ENCODE measurements at regions not wholly inside any gene's neighbourhood (a gene's known extent, or its start where the extent isn't known, plus 50 kb on each side); places are given as distances from the start of the nearest gene placed in this dataset.

DNA sequence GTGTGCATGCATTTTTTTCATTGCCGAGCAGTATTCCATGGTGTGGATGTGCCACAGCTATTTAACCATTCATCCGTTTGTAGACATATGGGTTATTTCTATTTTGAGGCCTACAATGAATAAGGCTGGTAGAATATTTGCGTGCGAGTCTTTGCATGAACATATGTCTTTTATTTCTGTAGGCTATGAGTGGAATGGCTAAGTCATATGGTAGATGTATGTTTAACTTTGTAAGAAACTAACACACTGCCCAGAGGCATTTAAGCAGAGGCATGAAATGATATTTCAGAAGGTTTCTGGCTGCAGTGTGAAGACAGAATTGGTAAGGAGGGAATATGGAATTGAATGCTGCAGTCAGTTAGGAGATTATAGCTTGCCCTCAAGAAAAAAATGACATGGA, 457.4 kb upstream of the CDH4 start:
- Histone ChIP-seq H3K14ac (ENCODE audit: low read length) (no peak overlapping the region), H3K23ac (ENCODE audit: low read depth, low read length, poor library complexity) (no peak overlapping the region), H3K4ac (ENCODE audit: low read length) (no peak overlapping the region), H4K91ac (ENCODE audit: low read depth, low read length, poor library complexity) (no peak overlapping the region), H3K9ac (ENCODE audit: low read depth, low read length, poor library complexity) (no peak overlapping the region), H3K36me3 (replicated peaks in 1 of 2; ENCODE audit: control insufficient read depth in 2 of 2, insufficient read depth in 2 of 2, low read length in 2 of 2) (no peaks in the 10 kb centered on the region), H3K27me3 (ENCODE audit: control insufficient read depth in 3 of 3, insufficient read depth in 3 of 3, low read depth in 1 of 3, low read length in 3 of 3) (peaks cover 0 to 2% (median 0%) of the 10 kb centered on the region in 3 experiments), H2BK120ac (ENCODE audit: low read depth, low read length) (no peak overlapping the region), H3K4me2 (ENCODE audit: insufficient read depth, low read length, poor library complexity, severe bottlenecking) (no peak overlapping the region), H3K4me1 (ENCODE audit: control insufficient read depth in 2 of 2, insufficient read depth in 1 of 2, low read depth in 1 of 2, low read length in 2 of 2) (no peaks in the 10 kb centered on the region), H3K27ac (replicated peaks; ENCODE audit: low read length) (no peak overlapping the region), H2BK12ac (ENCODE audit: low read length) (no peak overlapping the region), H2AK5ac (ENCODE audit: low read depth, low read length) (no peak overlapping the region), H2BK5ac (ENCODE audit: low read length) (no peak overlapping the region), H4K8ac (ENCODE audit: low read depth, low read length) (no peak overlapping the region), H3K4me3 (ENCODE audit: low read length in 2 of 2) (no peak overlapping the region), H3K9me3 (replicated peaks in 1 of 2; ENCODE audit: control insufficient read depth in 2 of 2, insufficient read depth in 1 of 2, low read depth in 1 of 2, low read length in 2 of 2) (no peaks in the 10 kb centered on the region), H3K18ac (ENCODE audit: low read length) (no peak overlapping the region), H2BK15ac (ENCODE audit: low read length) (no peak overlapping the region), H3K79me1 (ENCODE audit: low read depth, low read length) (no peaks in the 10 kb centered on the region), H2AFZ (ENCODE audit: low read length) (no peak overlapping the region)
- no peak for DNase-seq (ENCODE audit: low spot score)
- no CpG with 5 or more reads among the region's 4 CpGs for WGBS, 2 donors (ENCODE audit: extremely low coverage in 2 of 2, insufficient read length in 2 of 2, insufficient replicate concordance in 1 of 2)

DNA sequence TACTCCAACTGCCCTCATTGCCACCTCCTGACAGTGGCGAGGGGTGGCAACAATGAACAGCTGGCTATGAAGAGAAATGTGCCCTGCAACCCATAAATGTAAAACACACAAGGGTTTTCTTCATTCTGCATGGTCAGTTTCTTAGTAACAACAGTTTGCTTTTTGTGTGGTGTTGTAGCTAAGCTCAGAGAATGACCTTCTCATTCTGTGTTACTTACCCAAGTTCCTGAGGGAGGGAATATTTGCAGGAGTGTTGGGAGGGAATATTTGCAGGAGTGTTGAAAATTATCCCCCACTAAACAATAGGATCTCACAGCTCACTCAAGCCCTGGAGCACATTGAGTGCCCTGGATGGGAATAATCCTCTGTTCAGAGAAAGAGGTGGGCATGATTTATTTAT, 456.4 kb upstream of the CDH4 start:
- WGBS, 2 donors (ENCODE audit: extremely low coverage in 2 of 2, insufficient read length in 2 of 2, insufficient replicate concordance in 1 of 2), result no CpG with 5 or more reads among the region's 1 CpG
- H2BK12ac ChIP-seq (ENCODE audit: low read length), result no peak overlapping the region

DNA sequence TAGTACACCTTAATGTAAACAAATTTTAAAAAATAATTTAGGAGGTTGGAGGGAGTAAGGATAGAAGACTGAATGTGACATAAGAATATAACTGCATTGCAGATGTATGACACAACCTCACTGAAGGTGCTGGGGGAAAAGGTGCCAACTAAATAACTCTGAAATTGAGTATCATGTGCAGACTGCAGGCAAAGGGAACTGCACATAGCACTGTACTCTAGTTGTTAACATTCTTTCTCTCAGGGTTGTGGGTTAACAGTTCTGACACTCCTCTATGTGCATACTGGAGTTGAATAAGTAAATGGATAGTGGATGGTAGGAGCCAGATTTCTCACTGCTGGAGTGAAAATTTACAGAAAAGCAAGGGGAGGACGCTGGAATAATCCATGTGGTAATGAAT, 451.9 kb upstream of the CDH4 start:
- no peaks in the 10 kb centered on the region for H3K27me3 ChIP-seq (ENCODE audit: control insufficient read depth in 3 of 3, insufficient read depth in 3 of 3, low read depth in 1 of 3, low read length in 3 of 3)
- no peak overlapping the region for H2BK5ac ChIP-seq (ENCODE audit: low read length)
- H3K18ac ChIP-seq (ENCODE audit: low read length), result no peak overlapping the region
- no peak overlapping the region for H2AK5ac ChIP-seq (ENCODE audit: low read depth, low read length)
- DNase-seq (ENCODE audit: low spot score), result no peak
- no peaks in the 10 kb centered on the region for H3K36me3 ChIP-seq (replicated peaks in 1 of 2; ENCODE audit: control insufficient read depth in 2 of 2, insufficient read depth in 2 of 2, low read length in 2 of 2)
- H2BK12ac ChIP-seq (ENCODE audit: low read length), result no peak overlapping the region
- H3K4ac ChIP-seq (ENCODE audit: low read length), result no peak overlapping the region
- H3K9me3 ChIP-seq (replicated peaks in 1 of 2; ENCODE audit: control insufficient read depth in 2 of 2, insufficient read depth in 1 of 2, low read depth in 1 of 2, low read length in 2 of 2), result no peaks in the 10 kb centered on the region
- H4K8ac ChIP-seq (ENCODE audit: low read depth, low read length), result no peak overlapping the region
- no peaks in the 10 kb centered on the region for H3K79me1 ChIP-seq (ENCODE audit: low read depth, low read length)
- H2AFZ ChIP-seq (ENCODE audit: low read length), result no peak overlapping the region
- H3K9ac ChIP-seq (ENCODE audit: low read depth, low read length, poor library complexity), result no peak overlapping the region
- no peak overlapping the region for H4K91ac ChIP-seq (ENCODE audit: low read depth, low read length, poor library complexity)
- no peak overlapping the region for H3K27ac ChIP-seq (replicated peaks; ENCODE audit: low read length)
- no CpG with 5 or more reads among the region's 1 CpG for WGBS, 2 donors (ENCODE audit: extremely low coverage in 2 of 2, insufficient read length in 2 of 2, insufficient replicate concordance in 1 of 2)
- H3K4me1 ChIP-seq (ENCODE audit: control insufficient read depth in 2 of 2, insufficient read depth in 1 of 2, low read depth in 1 of 2, low read length in 2 of 2), result peaks cover 0 to 5% of the 10 kb centered on the region in 2 donors
- no peak overlapping the region for H3K14ac ChIP-seq (ENCODE audit: low read length)
- no peak overlapping the region for H2BK120ac ChIP-seq (ENCODE audit: low read depth, low read length)
- H2BK15ac ChIP-seq (ENCODE audit: low read length), result no peak overlapping the region
- H3K23ac ChIP-seq (ENCODE audit: low read depth, low read length, poor library complexity), result no peak overlapping the region
- H3K4me3 ChIP-seq (ENCODE audit: low read length in 2 of 2), result no peak overlapping the region
- H3K4me2 ChIP-seq (ENCODE audit: insufficient read depth, low read length, poor library complexity, severe bottlenecking), result no peak overlapping the region

More for the DNA sequence above, 456.4 kb upstream of the CDH4 start:
- Histone ChIP-seq H3K4me2 (ENCODE audit: insufficient read depth, low read length, poor library complexity, severe bottlenecking) (no peak overlapping the region), H3K14ac (ENCODE audit: low read length) (no peak overlapping the region), H3K4me3 (ENCODE audit: low read length in 2 of 2) (no peak overlapping the region), H2BK5ac (ENCODE audit: low read length) (no peak overlapping the region), H2AK5ac (ENCODE audit: low read depth, low read length) (no peak overlapping the region), H3K9ac (ENCODE audit: low read depth, low read length, poor library complexity) (no peak overlapping the region), H3K36me3 (replicated peaks in 1 of 2; ENCODE audit: control insufficient read depth in 2 of 2, insufficient read depth in 2 of 2, low read length in 2 of 2) (no peaks in the 10 kb centered on the region), H3K4ac (ENCODE audit: low read length) (no peak overlapping the region), H3K18ac (ENCODE audit: low read length) (no peak overlapping the region), H4K91ac (ENCODE audit: low read depth, low read length, poor library complexity) (no peak overlapping the region), H2BK120ac (ENCODE audit: low read depth, low read length) (no peak overlapping the region), H3K27me3 (ENCODE audit: control insufficient read depth in 3 of 3, insufficient read depth in 3 of 3, low read depth in 1 of 3, low read length in 3 of 3) (peaks cover 0 to 2% (median 0%) of the 10 kb centered on the region in 3 experiments), H3K9me3 (replicated peaks in 1 of 2; ENCODE audit: control insufficient read depth in 2 of 2, insufficient read depth in 1 of 2, low read depth in 1 of 2, low read length in 2 of 2) (no peaks in the 10 kb centered on the region), H3K79me1 (ENCODE audit: low read depth, low read length) (no peaks in the 10 kb centered on the region), H4K8ac (ENCODE audit: low read depth, low read length) (no peak overlapping the region), H2AFZ (ENCODE audit: low read length) (no peak overlapping the region), H3K23ac (ENCODE audit: low read depth, low read length, poor library complexity) (no peak overlapping the region), H3K4me1 (ENCODE audit: control insufficient read depth in 2 of 2, insufficient read depth in 1 of 2, low read depth in 1 of 2, low read length in 2 of 2) (no peaks in the 10 kb centered on the region), H3K27ac (replicated peaks; ENCODE audit: low read length) (no peak overlapping the region), H2BK15ac (ENCODE audit: low read length) (no peak overlapping the region)
- DNase-seq (ENCODE audit: low spot score), result no peak

DNA sequence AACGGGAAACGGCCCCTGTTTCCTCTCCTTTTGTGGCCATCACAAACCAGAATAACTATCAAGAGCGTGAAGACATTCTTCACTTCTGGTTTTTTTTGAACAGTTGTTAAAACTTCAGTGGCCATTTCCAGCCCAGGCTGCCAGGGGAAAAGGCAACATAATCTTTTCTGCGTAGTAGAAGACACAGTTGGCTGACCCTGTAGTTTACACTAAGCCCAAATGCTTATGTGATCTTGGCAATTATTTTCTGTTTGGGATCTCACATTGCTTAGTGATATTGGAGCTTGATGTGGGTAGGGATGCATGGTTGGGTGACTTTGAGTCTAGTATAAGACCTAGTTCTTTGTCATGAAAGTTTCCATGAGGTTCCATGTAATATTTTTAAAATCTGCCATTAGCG, 449.4 kb upstream of the CDH4 start:
- Histone ChIP-seq H4K91ac (ENCODE audit: low read depth, low read length, poor library complexity) (no peak overlapping the region), H3K4me1 (ENCODE audit: control insufficient read depth in 2 of 2, insufficient read depth in 1 of 2, low read depth in 1 of 2, low read length in 2 of 2) (peaks cover 0 to 5% of the 10 kb centered on the region in 2 donors), H3K23ac (ENCODE audit: low read depth, low read length, poor library complexity) (no peak overlapping the region), H3K14ac (ENCODE audit: low read length) (no peak overlapping the region), H4K8ac (ENCODE audit: low read depth, low read length) (no peak overlapping the region), H2BK5ac (ENCODE audit: low read length) (no peak overlapping the region), H3K9me3 (replicated peaks in 1 of 2; ENCODE audit: control insufficient read depth in 2 of 2, insufficient read depth in 1 of 2, low read depth in 1 of 2, low read length in 2 of 2) (peaks cover 0 to 2% of the 10 kb centered on the region in 2 donors), H2BK12ac (ENCODE audit: low read length) (no peak overlapping the region), H2BK15ac (ENCODE audit: low read length) (no peak overlapping the region), H3K4ac (ENCODE audit: low read length) (no peak overlapping the region), H3K27ac (replicated peaks; ENCODE audit: low read length) (no peak overlapping the region), H3K4me2 (ENCODE audit: insufficient read depth, low read length, poor library complexity, severe bottlenecking) (no peak overlapping the region), H3K18ac (ENCODE audit: low read length) (no peak overlapping the region), H3K4me3 (ENCODE audit: low read length in 2 of 2) (no peak overlapping the region), H2BK120ac (ENCODE audit: low read depth, low read length) (no peak overlapping the region), H3K36me3 (replicated peaks in 1 of 2; ENCODE audit: control insufficient read depth in 2 of 2, insufficient read depth in 2 of 2, low read length in 2 of 2) (no peaks in the 10 kb centered on the region), H3K27me3 (ENCODE audit: control insufficient read depth in 3 of 3, insufficient read depth in 3 of 3, low read depth in 1 of 3, low read length in 3 of 3) (no peaks in the 10 kb centered on the region), H3K9ac (ENCODE audit: low read depth, low read length, poor library complexity) (no peak overlapping the region), H2AK5ac (ENCODE audit: low read depth, low read length) (no peak overlapping the region), H2AFZ (ENCODE audit: low read length) (no peak overlapping the region), H3K79me1 (ENCODE audit: low read depth, low read length) (no peaks in the 10 kb centered on the region)
- WGBS, 2 donors (ENCODE audit: extremely low coverage in 2 of 2, insufficient read length in 2 of 2, insufficient replicate concordance in 1 of 2), result no CpG with 5 or more reads among the region's 5 CpGs
- DNase-seq (ENCODE audit: low spot score), result no peak

Data from neuronal stem cell (in vitro differentiated cells).